ENCODE measurements at regions not wholly inside any gene's neighbourhood (a gene's known extent, or its start where the extent isn't known, plus 50 kb on each side); places are given as distances from the start of the nearest gene placed in this dataset.

- FAIRE-seq (no peak), DNase-seq (ENCODE audit: low spot score) (no peak)
Observed at GRCh38 chr3:186487819-186488218, 56.4 kb downstream of the CRYGS start.

DNA sequence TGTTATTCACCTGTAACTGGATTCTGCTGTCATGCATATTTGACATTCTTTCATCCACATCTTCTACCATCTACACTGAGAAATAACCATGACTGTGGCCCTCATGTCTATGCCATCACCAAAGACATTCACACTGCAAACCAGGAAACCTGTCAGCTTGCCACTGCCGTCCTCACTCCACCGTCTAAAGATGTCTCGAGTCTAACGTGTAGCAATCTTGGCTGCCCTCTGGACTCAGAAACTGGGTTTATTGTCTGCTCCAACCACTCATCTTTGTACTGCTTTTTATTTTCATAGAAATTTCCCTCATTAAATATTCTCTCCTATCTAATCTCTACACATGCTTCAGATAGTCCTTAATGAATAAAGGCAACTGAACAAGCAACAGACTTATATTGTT, 57.1 kb downstream of the CRYGS start:
- FAIRE-seq (no peak), DNase-seq (ENCODE audit: low spot score) (no peak)

GRCh38 chr3:186483611-186484340, 60.4 kb downstream of the CRYGS start:
- FAIRE-seq = no peak
- no peak for DNase-seq (ENCODE audit: low spot score)

GRCh38 chr3:186481526-186481925, 62.7 kb downstream of the CRYGS start:
- DNase-seq (ENCODE audit: low spot score) = no peak
- no peak for FAIRE-seq

DNA sequence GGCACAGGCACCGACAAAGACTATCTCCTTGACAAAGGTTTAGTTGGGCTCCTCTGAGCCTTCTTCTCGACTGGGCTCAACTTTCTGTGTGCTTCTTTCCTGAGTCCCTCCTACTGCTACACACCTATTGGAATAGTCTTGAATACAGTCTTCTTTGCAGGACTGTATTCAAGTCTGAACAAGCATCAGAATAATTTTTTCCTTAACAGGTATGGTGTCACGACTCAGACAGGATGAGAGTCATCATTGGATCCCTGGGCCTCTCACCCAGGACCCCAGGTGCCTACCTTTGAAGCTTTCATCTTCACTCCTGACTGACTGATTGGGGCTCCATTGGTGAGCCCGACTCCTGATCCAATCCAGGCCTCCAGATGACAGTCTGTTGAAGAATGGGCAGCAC, 66.3 kb downstream of the CRYGS start:
- DNase-seq (ENCODE audit: low spot score) (no peak), FAIRE-seq (no peak)

GRCh38 chr3:186477033-186477432, 67.1 kb downstream of the CRYGS start:
- DNase-seq (ENCODE audit: low spot score) (no peak), FAIRE-seq (no peak)

GRCh38 chr3:186476541-186476940, 67.6 kb downstream of the CRYGS start:
- DNase-seq (ENCODE audit: low spot score) (no peak), FAIRE-seq (no peak)

- no peak for FAIRE-seq
- DNase-seq (ENCODE audit: low spot score) = no peak
Observed at GRCh38 chr3:186476044-186476468, 68.1 kb downstream of the CRYGS start.

- FAIRE-seq (no peak), DNase-seq (ENCODE audit: low spot score) (no peak)
Observed at GRCh38 chr3:186473166-186473565, 71.0 kb downstream of the CRYGS start.

DNA sequence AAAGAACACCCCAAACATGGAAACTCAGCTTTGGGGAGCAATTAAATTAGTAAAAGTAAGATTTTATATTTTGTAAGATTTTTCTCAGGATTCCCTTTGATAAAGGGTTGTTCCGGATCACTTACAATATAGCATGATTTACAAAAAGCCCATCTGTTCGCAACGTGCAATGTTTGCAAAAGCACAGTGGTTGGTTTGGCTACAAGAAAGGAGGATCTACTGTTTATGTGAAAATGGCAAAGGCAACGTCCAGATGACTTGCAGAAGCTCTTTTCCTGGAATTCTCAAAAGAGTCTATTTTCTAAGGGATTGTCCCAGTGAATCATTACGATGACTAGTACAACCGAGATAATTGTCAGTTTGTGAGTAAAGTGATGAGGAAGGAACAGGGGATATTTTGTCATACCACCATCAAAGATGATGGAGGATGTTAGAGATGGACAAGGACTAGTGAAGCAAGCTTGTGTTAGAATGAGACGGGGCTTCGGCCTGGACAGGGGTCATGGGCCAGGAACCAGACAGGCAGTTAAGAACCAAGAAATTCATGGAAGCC, 71.6 kb downstream of the CRYGS start:
- FAIRE-seq (no peak), DNase-seq (ENCODE audit: low spot score) (no peak)

- no peak for FAIRE-seq
- no peak for DNase-seq (ENCODE audit: low spot score)
Observed at GRCh38 chr3:186471771-186472170, 72.4 kb downstream of the CRYGS start.

DNA sequence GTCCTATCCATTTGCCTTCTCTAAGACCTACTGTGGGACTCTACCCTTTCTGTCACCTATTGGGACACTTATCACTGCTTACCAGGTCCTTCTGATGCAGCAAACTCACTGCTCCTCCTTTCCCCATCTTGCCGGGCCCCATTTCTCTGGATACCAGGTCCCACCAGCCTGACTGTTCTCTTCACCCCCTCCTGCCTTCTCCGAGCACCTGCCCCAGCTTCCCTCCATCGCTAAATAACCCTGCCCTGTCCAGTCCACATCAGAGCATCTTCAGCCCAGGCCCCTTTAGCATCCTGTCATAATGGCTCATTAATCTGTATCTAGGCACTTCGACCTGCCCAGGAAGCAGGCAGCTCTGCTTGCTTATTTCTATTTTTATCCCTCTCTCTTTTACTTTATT, 74.7 kb downstream of the CRYGS start:
- no peak for FAIRE-seq

DNA sequence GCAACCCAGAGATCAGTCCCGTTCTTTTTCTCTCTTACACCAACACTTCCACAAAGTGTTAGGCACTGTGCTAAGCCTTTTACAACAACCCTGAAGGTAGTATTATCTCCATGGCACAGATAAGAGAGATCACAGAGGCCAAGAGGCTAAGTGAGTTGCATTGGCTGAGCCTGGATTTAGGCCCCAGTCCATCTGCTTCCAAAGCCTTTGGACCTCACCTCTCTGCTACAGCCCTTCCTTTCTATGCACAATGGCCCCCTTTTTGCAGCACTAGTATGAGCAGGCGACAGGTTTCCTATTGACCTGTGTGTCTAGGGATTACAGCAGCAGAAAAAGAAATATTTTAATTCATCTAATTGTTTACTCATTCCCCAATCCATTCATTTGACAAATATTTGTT, 76.2 kb downstream of the CRYGS start:
- FAIRE-seq = no peak

More for the DNA sequence above, 74.7 kb downstream of the CRYGS start:
- DNase-seq (ENCODE audit: low spot score) = no peak

GRCh38 chr3:186466391-186466974, 77.7 kb downstream of the CRYGS start:
- no peak for FAIRE-seq
- no peak for DNase-seq (ENCODE audit: low spot score)

More for the DNA sequence above, 76.2 kb downstream of the CRYGS start:
- DNase-seq (ENCODE audit: low spot score) = no peak

DNA sequence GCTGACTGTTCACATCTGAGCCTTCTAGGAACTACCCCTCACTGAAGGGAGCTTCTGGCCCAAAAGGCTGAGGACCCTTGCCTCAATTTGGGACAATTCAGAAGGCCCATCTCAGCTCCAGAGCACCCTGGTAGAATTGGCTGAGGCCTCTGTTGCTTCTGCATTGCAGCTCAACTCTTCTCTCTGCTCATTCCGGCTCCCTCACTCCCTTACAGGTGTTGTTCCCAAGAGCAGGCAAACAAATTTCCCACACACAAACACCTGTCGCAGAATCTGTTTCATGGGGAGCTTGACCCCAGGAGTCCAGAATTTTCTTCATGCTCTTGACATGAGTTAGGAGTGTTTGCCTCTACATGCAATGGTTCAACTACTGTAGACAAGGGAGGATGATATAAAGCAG, 78.7 kb downstream of the CRYGS start:
- no peak for DNase-seq (ENCODE audit: low spot score)
- no peak for FAIRE-seq

DNA sequence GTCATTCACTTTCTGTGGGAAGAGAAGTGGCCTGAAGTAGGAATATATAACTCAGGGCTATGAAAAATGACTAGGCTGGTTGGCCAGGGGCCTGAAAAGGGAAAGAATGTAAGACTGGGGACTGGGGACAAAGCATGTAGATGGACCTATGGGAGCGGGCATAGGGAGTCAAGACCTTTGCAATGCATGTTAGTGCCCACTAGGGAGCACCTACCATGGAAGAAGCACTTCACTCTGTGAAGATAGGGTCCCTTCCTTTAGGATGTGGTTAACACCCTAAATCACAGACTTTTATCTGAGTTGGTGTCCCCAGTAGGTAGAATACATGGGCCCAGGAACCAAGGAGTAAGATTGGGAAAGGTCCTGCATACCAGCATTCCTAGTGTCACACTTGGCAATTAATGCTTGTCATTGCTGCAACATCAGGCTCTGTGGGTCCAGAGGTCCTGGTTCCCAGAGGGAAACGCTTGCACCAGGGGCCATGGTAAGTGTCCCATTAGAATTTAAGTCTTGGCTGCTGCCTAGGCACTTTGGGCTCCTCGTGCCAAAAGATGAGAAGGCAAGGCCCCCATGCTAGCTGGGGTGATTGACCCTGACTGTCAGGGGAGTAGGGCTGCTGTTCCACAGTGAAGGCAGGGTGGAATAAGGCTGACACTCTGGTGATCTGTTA, 79.6 kb downstream of the CRYGS start:
- FAIRE-seq = no peak
- no peak for DNase-seq (ENCODE audit: low spot score)

GRCh38 chr3:186461141-186461540, 83.0 kb downstream of the CRYGS start:
- no peak for FAIRE-seq
- peak; percentile 54 for DNase-seq (ENCODE audit: low spot score)

DNA sequence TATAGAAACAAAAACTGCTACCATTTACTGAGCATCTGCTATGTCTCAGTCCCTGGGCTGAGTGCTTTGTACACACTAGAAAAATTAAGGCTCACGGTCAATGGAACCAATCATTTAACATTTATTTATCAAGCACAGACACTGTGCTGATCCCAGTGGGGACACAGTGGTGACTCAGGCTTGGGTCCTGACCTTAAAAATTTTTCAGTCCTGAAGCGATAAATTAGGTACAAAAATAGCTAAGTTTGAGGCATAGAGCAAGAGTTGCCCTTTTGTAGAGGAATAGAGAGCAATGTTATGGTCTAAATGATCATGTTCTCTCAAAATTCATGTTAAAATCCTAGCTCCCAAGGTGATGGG, 85.1 kb downstream of the CRYGS start:
- DNase-seq (ENCODE audit: low spot score) = no peak
- FAIRE-seq = no peak

DNA sequence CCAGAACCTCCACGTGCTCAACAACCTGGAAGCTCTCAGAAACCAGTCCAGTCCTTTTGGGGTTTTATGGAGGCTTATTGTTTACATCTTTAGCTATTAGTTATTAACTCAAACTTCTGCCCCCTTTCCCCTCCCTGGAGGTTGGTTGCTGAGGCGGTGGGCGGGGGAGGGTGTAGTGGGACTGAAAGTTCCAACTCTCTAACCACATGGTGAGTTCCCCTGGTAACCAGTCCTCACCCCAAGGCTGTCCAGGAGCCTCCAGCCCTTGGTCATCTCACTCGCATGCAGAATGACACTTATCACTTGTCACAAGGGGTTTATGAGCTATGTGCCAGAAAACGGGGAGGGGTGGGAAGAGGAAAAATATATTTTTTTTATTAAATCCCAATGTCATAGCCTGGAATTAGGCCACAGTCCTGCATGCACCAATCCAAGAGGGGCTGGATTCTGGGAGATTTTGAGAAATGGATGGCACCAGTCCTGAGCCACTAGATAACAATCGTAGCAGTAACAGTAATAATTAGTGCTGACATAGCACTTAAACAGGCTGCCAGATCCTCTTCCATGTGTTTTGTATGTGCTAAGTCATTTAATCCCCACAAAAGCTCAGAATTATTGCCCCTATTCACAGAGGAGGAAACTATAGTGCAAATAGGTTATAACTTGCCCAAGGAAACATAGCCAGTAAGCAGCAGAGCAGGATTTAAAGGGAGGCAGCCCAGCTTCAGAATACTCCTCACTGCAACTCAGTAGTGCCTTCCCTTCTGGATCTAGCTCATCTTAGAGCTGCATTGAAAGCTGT, 85.7 kb downstream of the CRYGS start:
- DNase-seq (ENCODE audit: low spot score) (no peak), FAIRE-seq (no peak)

DNA sequence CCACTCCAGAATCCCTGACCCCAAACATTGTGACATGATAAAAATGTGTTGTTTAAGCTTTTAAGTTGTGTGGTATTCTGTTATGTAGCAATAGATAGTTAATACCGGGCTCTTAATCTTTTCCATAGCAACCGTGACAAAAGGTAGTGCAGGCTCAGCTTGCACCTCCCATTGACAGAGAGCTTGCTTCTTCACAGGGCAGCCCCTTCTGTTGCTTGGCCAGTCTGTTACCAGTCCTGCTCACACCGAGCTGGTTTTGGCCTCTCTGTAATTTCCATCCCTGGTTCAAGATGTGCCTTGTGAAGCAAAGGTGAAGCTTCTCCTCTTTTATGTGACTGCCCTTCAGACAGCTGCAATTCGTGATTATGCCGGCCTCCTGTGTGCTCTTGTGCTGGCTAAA, 86.9 kb downstream of the CRYGS start:
- DNase-seq (ENCODE audit: low spot score) = no peak
- no peak for FAIRE-seq

DNA sequence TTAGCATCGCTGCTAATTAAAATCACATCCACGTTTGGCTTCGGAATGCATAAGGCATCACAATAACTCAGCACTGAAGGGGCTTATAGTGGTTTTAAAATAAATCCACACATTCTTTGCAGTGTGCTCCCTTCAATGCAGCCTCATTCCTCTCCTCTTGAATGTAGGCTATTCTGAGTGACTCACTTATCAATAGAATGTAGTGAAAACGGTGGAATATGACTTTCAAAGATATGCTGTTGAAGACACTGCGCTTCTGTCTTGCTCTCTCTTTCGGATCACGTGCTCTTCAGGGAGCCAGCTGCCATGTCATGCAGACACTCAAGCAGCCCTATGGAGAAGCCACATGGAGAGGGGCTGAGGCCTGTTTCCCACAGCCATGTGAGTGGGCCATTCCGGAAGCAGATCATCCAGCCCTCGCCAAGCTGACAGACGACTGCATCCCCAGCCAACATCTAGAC, 87.4 kb downstream of the CRYGS start:
- DNase-seq (ENCODE audit: low spot score) (no peak), FAIRE-seq (no peak)

Measured in urothelium cell line (cell line).